Ishikawa (cell line): ENCODE measurements at regions not wholly inside any gene's neighbourhood (a gene's known extent, or its start where the extent isn't known, plus 50 kb on each side); places are given as distances from the start of the nearest gene placed in this dataset.

Experiments used
- CEBPB ChIP-seq: IDR thresholded peaks from 2 replicates; pipeline ENCODE4 v1.6.1; 2012
- CREB1 ChIP-seq: IDR thresholded peaks from 2 replicates; pipeline ENCODE4 v1.6.1; 2012; ENCODE audit warnings: low read depth
- EP300 ChIP-seq: IDR thresholded peaks from 2 replicates; pipeline ENCODE4 v1.6.1; 2012; ENCODE audit warnings: borderline replicate concordance
- FOXM1 ChIP-seq: IDR thresholded peaks from 2 replicates; pipeline ENCODE4 v1.6.1; 2012; ENCODE audit warnings: low read depth, borderline replicate concordance
- RAD21 ChIP-seq: IDR thresholded peaks from 2 replicates; pipeline ENCODE4 v1.6.1; 2012; ENCODE audit warnings: low read depth
- TAF1 ChIP-seq: IDR thresholded peaks from 2 replicates; pipeline ENCODE4 v1.6.1; 2012; ENCODE audit warnings: low read depth, mild to moderate bottlenecking
- YY1 ChIP-seq: IDR thresholded peaks from 2 replicates; pipeline ENCODE4 v1.6.1; 2012; ENCODE audit warnings: low read depth
- ZBTB7A ChIP-seq: IDR thresholded peaks from 2 replicates; pipeline ENCODE4 v1.6.1; 2012; ENCODE audit warnings: low read depth
- TF ChIP-seq, protein P1 (sequence below): IDR thresholded peaks from 2 replicates; pipeline ENCODE4 v1.6.1; 2012; ENCODE audit warnings: low read depth, mild to moderate bottlenecking
- TF ChIP-seq, protein P2 (sequence below): IDR thresholded peaks from 2 replicates; pipeline ENCODE4 v1.6.1; 2012

- TF ChIP-seq RAD21 (no peak), EP300 (no peak), CEBPB (no peak), TAF1 (no peak), FOXM1 (no peak), ZBTB7A (no peak), CREB1 (no peak), YY1 (no peak)
- TF ChIP-seq, protein P1, sequence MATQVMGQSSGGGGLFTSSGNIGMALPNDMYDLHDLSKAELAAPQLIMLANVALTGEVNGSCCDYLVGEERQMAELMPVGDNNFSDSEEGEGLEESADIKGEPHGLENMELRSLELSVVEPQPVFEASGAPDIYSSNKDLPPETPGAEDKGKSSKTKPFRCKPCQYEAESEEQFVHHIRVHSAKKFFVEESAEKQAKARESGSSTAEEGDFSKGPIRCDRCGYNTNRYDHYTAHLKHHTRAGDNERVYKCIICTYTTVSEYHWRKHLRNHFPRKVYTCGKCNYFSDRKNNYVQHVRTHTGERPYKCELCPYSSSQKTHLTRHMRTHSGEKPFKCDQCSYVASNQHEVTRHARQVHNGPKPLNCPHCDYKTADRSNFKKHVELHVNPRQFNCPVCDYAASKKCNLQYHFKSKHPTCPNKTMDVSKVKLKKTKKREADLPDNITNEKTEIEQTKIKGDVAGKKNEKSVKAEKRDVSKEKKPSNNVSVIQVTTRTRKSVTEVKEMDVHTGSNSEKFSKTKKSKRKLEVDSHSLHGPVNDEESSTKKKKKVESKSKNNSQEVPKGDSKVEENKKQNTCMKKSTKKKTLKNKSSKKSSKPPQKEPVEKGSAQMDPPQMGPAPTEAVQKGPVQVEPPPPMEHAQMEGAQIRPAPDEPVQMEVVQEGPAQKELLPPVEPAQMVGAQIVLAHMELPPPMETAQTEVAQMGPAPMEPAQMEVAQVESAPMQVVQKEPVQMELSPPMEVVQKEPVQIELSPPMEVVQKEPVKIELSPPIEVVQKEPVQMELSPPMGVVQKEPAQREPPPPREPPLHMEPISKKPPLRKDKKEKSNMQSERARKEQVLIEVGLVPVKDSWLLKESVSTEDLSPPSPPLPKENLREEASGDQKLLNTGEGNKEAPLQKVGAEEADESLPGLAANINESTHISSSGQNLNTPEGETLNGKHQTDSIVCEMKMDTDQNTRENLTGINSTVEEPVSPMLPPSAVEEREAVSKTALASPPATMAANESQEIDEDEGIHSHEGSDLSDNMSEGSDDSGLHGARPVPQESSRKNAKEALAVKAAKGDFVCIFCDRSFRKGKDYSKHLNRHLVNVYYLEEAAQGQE = no peak
- TF ChIP-seq, protein P2, sequence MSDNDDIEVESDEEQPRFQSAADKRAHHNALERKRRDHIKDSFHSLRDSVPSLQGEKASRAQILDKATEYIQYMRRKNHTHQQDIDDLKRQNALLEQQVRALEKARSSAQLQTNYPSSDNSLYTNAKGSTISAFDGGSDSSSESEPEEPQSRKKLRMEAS = no peak
Observed at GRCh38 chr11:130992788-130993187, 76.5 kb upstream of the SNX19 start.
